ENCODE measurements at regions not wholly inside any gene's neighbourhood (a gene's known extent, or its start where the extent isn't known, plus 50 kb on each side); places are given as distances from the start of the nearest gene placed in this dataset.

- WGBS, 3 donors = 84 to 97% (median 85%) methylated on average over 1 of the region's 1 CpG
- Histone ChIP-seq H3K4me1 (no peaks in the 10 kb centered on the region), H3K27ac (no peak overlapping the region), H3K9me3 (no peaks in the 10 kb centered on the region), H3K36me3 (ENCODE audit: insufficient read depth in 1 of 2, low read depth in 1 of 2) (no peaks in the 10 kb centered on the region), H3K27me3 (ENCODE audit: insufficient read depth in 3 of 3, low read length in 2 of 3) (no peaks in the 10 kb centered on the region), H3K4me3 (no peak overlapping the region)
- no peak for TF ChIP-seq CTCF (IDR thresholded peaks at IDR 0.05)
- no peak for ATAC-seq
- no peak for DNase-seq
- intact Hi-C loops (cut with DNase I) = no loop called here
Observed at GRCh38 chr4:65880594-65880993, 210.3 kb upstream of the EPHA5 start.

GRCh38 chr4:65868096-65868824, 198.0 kb upstream of the EPHA5 start:
- no peak for DNase-seq
- intact Hi-C loops (cut with DNase I) = no loop called here
- Histone ChIP-seq H3K36me3 (ENCODE audit: insufficient read depth in 1 of 2, low read depth in 1 of 2) (no peaks in the 10 kb centered on the region), H3K4me1 (no peaks in the 10 kb centered on the region), H3K27me3 (ENCODE audit: insufficient read depth in 3 of 3, low read length in 2 of 3) (no peaks in the 10 kb centered on the region), H3K9me3 (no peaks in the 10 kb centered on the region), H3K27ac (no peak overlapping the region), H3K4me3 (no peak overlapping the region)
- no peak for TF ChIP-seq CTCF (IDR thresholded peaks at IDR 0.05)
- ATAC-seq = no peak
- 81 to 92% (median 89%) methylated on average over 4 of the region's 4 CpGs for WGBS, 3 donors

GRCh38 chr4:65865489-65865888, 195.2 kb upstream of the EPHA5 start:
- TF ChIP-seq CTCF (IDR thresholded peaks at IDR 0.05) = no peak
- whole genome bisulfite sequencing, 3 donors = 55 to 65% (median 59%) methylated on average over 4 of the region's 4 CpGs
- no peaks in the 10 kb centered on the region for H3K27me3 ChIP-seq (ENCODE audit: insufficient read depth in 3 of 3, low read length in 2 of 3)

GRCh38 chr4:65861993-65862392, 191.7 kb upstream of the EPHA5 start:
- TF ChIP-seq CTCF (IDR thresholded peaks at IDR 0.05) = no peak
- ATAC-seq (no peak), DNase-seq (no peak)
- no peaks in the 10 kb centered on the region for H3K4me1 ChIP-seq
- intact Hi-C loops (cut with DNase I) = no loop called here
- H3K4me3 ChIP-seq = no peak overlapping the region
- H3K9me3 ChIP-seq = no peaks in the 10 kb centered on the region
- H3K27me3 ChIP-seq (ENCODE audit: insufficient read depth in 3 of 3, low read length in 2 of 3) = no peaks in the 10 kb centered on the region
- WGBS, 3 donors = 96% methylated on average over 2 of the region's 2 CpGs
- no peaks in the 10 kb centered on the region for H3K36me3 ChIP-seq (ENCODE audit: insufficient read depth in 1 of 2, low read depth in 1 of 2)
- H3K27ac ChIP-seq = no peak overlapping the region

More at GRCh38 chr4:65865489-65865888, 195.2 kb upstream of the EPHA5 start:
- no peaks in the 10 kb centered on the region for H3K36me3 ChIP-seq (ENCODE audit: insufficient read depth in 1 of 2, low read depth in 1 of 2)
- intact Hi-C loops (cut with DNase I) = no loop called here
- H3K4me3 ChIP-seq = no peak overlapping the region
- DNase-seq (no peak), ATAC-seq (no peak)
- H3K4me1 ChIP-seq = no peaks in the 10 kb centered on the region
- H3K9me3 ChIP-seq = no peaks in the 10 kb centered on the region
- H3K27ac ChIP-seq = no peak overlapping the region
